Nephron progenitor cell (in vitro differentiated cells): ENCODE measurements at regions not wholly inside any gene's neighbourhood (a gene's known extent, or its start where the extent isn't known, plus 50 kb on each side); places are given as distances from the start of the nearest gene placed in this dataset.

Experiments
- DNase-seq: peaks from one replicate; pipeline ENCODE4 v3.0.0; 2021
- H3K27ac Mint-ChIP-seq: 2 replicates; pipeline ENCODE4 v1.8.0; 2021; ENCODE audit warnings: mild to moderate bottlenecking, moderate library complexity, mixed read lengths
- H3K27me3 Mint-ChIP-seq: 2 replicates; pipeline ENCODE4 v1.8.0; 2021; ENCODE audit warnings: mild to moderate bottlenecking, low read depth, mixed read lengths; ENCODE audit not compliant: poor library complexity
- H3K36me3 Mint-ChIP-seq: 2 replicates; pipeline ENCODE4 v1.8.0; 2021; ENCODE audit warnings: low read depth, mixed read lengths
- H3K4me1 Mint-ChIP-seq: 2 replicates; pipeline ENCODE4 v1.8.0; 2021; ENCODE audit warnings: mixed read lengths
- H3K4me3 Mint-ChIP-seq: 2 replicates; pipeline ENCODE4 v1.8.0; 2021; ENCODE audit warnings: mild to moderate bottlenecking, moderate library complexity, mixed read lengths
- H3K9me3 Mint-ChIP-seq: 2 replicates; pipeline ENCODE4 v1.8.0; 2021; ENCODE audit warnings: mild to moderate bottlenecking, moderate library complexity, mixed read lengths
- CTCF ChIP-seq: fragments of 200-600 bp; sonication (generic); IDR thresholded peaks from 2 replicates; pipeline ENCODE4 v1.5.0; 2021; ENCODE audit warnings: antibody characterized with exemption

- H3K27me3 Mint-ChIP-seq: no peaks in the 10 kb centered on the region
- no peaks in the 10 kb centered on the region for H3K9me3 Mint-ChIP-seq
- no peak overlapping the region for H3K4me3 Mint-ChIP-seq
- no peak for DNase-seq
- no peak overlapping the region for H3K27ac Mint-ChIP-seq
- H3K4me1 Mint-ChIP-seq: peaks cover 8% of the 10 kb centered on the region
- TF ChIP-seq CTCF: no peak
- H3K36me3 Mint-ChIP-seq: no peaks in the 10 kb centered on the region
Observed at GRCh38 chr9:106634183-106634582, 228.8 kb upstream of the ZNF462 start.

- no peak for DNase-seq
- TF ChIP-seq CTCF: no peak
- Mint-ChIP-seq H3K4me1 (peaks cover 11% of the 10 kb centered on the region), H3K4me3 (no peak overlapping the region), H3K27me3 (no peaks in the 10 kb centered on the region), H3K36me3 (no peaks in the 10 kb centered on the region), H3K27ac (no peak overlapping the region), H3K9me3 (no peaks in the 10 kb centered on the region)
Observed at GRCh38 chr9:106634641-106635040, 228.3 kb upstream of the ZNF462 start.

GRCh38 chr9:106637486-106637885 lies 225.5 kb upstream of the ZNF462 start:
- Mint-ChIP-seq H3K4me3 (no peak overlapping the region), H3K9me3 (no peaks in the 10 kb centered on the region), H3K27ac (no peak overlapping the region), H3K36me3 (no peaks in the 10 kb centered on the region), H3K27me3 (no peaks in the 10 kb centered on the region), H3K4me1 (peaks cover 20% of the 10 kb centered on the region)
- no peak for TF ChIP-seq CTCF
- no peak for DNase-seq

GRCh38 chr9:106639873-106640568 lies 222.9 kb upstream of the ZNF462 start:
- peak overlapping the region; percentile 2 for H3K27ac Mint-ChIP-seq
- no peak for DNase-seq
- no peaks in the 10 kb centered on the region for H3K9me3 Mint-ChIP-seq
- H3K4me1 Mint-ChIP-seq: peaks cover 20% of the 10 kb centered on the region
- TF ChIP-seq CTCF: no peak
- no peaks in the 10 kb centered on the region for H3K36me3 Mint-ChIP-seq
- peaks cover 7% of the 10 kb centered on the region for H3K27me3 Mint-ChIP-seq
- H3K4me3 Mint-ChIP-seq: no peak overlapping the region

GRCh38 chr9:106643211-106643930 lies 219.6 kb upstream of the ZNF462 start:
- H3K36me3 Mint-ChIP-seq: no peaks in the 10 kb centered on the region
- no peak for TF ChIP-seq CTCF
- DNase-seq: no peak
- H3K4me3 Mint-ChIP-seq: no peak overlapping the region
- H3K4me1 Mint-ChIP-seq: peaks cover 12% of the 10 kb centered on the region
- H3K9me3 Mint-ChIP-seq: no peaks in the 10 kb centered on the region
- H3K27ac Mint-ChIP-seq: no peak overlapping the region
- H3K27me3 Mint-ChIP-seq: peaks cover 7% of the 10 kb centered on the region

- Mint-ChIP-seq H3K36me3 (no peaks in the 10 kb centered on the region), H3K9me3 (no peaks in the 10 kb centered on the region), H3K27ac (no peak overlapping the region), H3K4me1 (peaks cover 8% of the 10 kb centered on the region), H3K27me3 (peaks cover 7% of the 10 kb centered on the region), H3K4me3 (no peak overlapping the region)
- no peak for TF ChIP-seq CTCF
- DNase-seq: no peak
Observed at GRCh38 chr9:106644661-106645060, 218.3 kb upstream of the ZNF462 start.
